Mesenchymal stem cell (in vitro differentiated cells and primary cell): ENCODE measurements at regions not wholly inside any gene's neighbourhood (a gene's known extent, or its start where the extent isn't known, plus 50 kb on each side); places are given as distances from the start of the nearest gene placed in this dataset.

Source experiments
- DNase-seq: peaks from one replicate; pipeline ENCODE4 v3.0.0-alpha.2; 2013
- H2AFZ ChIP-seq: one replicate; pipeline ENCODE4 v1.6.1; 2013; ENCODE audit warnings: low read depth, mild to moderate bottlenecking, control low read depth, inconsistent platforms, low read length, moderate library complexity
- H2AK5ac ChIP-seq: 2 replicates; pipeline ENCODE4 v1.6.1; 2013; ENCODE audit warnings: low read length, moderate library complexity, mild to moderate bottlenecking, inconsistent platforms; ENCODE audit not compliant: severe bottlenecking
- H2BK120ac ChIP-seq: one replicate; pipeline ENCODE4 v1.6.1; 2013; ENCODE audit warnings: low read depth, mild to moderate bottlenecking, inconsistent platforms, low read length, moderate library complexity
- H2BK12ac ChIP-seq, 2 experiments: one replicate each; pipeline ENCODE4 v1.6.1; 2013; ENCODE audit warnings: inconsistent platforms in 2 of 2, low read length in 2 of 2, mild to moderate bottlenecking in 2 of 2, moderate library complexity in 2 of 2, control low read depth in 1 of 2
- H2BK15ac ChIP-seq: one replicate; pipeline ENCODE4 v1.6.1; 2013; ENCODE audit warnings: mild to moderate bottlenecking, low read depth, inconsistent platforms; ENCODE audit not compliant: poor library complexity, severe bottlenecking
- H2BK5ac ChIP-seq: 2 replicates; pipeline ENCODE4 v1.6.1; 2013; ENCODE audit warnings: low read depth, mild to moderate bottlenecking, low read length, control low read depth, inconsistent platforms; ENCODE audit not compliant: poor library complexity, severe bottlenecking
- H3K14ac ChIP-seq, 2 experiments: one replicate each; pipeline ENCODE4 v1.6.1; 2013; ENCODE audit warnings: inconsistent platforms in 2 of 2, low read length in 2 of 2, control low read depth in 1 of 2, mild to moderate bottlenecking in 1 of 2, moderate library complexity in 1 of 2
- H3K18ac ChIP-seq, 2 experiments: one replicate each; pipeline ENCODE4 v1.6.1; 2013; ENCODE audit warnings: inconsistent platforms in 2 of 2, low read length in 2 of 2, control low read depth in 1 of 2, low read depth in 1 of 2, mild to moderate bottlenecking in 1 of 2
- H3K23ac ChIP-seq, 2 experiments: one replicate each; pipeline ENCODE4 v1.6.1; 2013; ENCODE audit warnings: inconsistent platforms in 2 of 2, low read length in 2 of 2, mild to moderate bottlenecking in 2 of 2, moderate library complexity in 2 of 2, control low read depth in 1 of 2
- H3K27ac ChIP-seq: 2 replicates; pipeline ENCODE4 v1.5.1; 2013; ENCODE audit warnings: mild to moderate bottlenecking, moderate library complexity, low read length, control low read depth, inconsistent platforms; ENCODE audit not compliant: poor library complexity, severe bottlenecking
- H3K27me3 ChIP-seq, 2 experiments: 2 replicates each; pipeline versions ENCODE4 v1.6.1 to v1.7.0; 2013; ENCODE audit warnings: low read length in 2 of 2, mild to moderate bottlenecking in 2 of 2, moderate library complexity in 2 of 2, control low read depth in 1 of 2, inconsistent platforms in 1 of 2; ENCODE audit not compliant: control insufficient read depth in 1 of 2, insufficient read depth in 1 of 2
- H3K36me3 ChIP-seq, 2 experiments: 2 replicates each; pipeline versions ENCODE4 v1.6.1 to v1.7.0; 2013; ENCODE audit warnings: low read length in 2 of 2, control low read depth in 1 of 2, inconsistent platforms in 1 of 2, low read depth in 1 of 2, mild to moderate bottlenecking in 1 of 2; ENCODE audit not compliant: insufficient read depth in 2 of 2, control insufficient read depth in 1 of 2
- H3K4ac ChIP-seq, 2 experiments: one replicate each; pipeline ENCODE4 v1.6.1; 2013; ENCODE audit warnings: inconsistent platforms in 2 of 2, low read length in 2 of 2, mild to moderate bottlenecking in 2 of 2, moderate library complexity in 2 of 2, control low read depth in 1 of 2, low read depth in 1 of 2
- H3K4me1 ChIP-seq: 2 replicates; pipeline ENCODE4 v1.6.1; 2013; ENCODE audit warnings: low read depth, low read length, control low read depth; ENCODE audit not compliant: control insufficient read depth, insufficient read depth
- H3K4me2 ChIP-seq: 2 replicates; pipeline ENCODE4 v1.6.1; 2013; ENCODE audit warnings: low read length, mild to moderate bottlenecking, inconsistent platforms; ENCODE audit not compliant: poor library complexity, severe bottlenecking
- H3K4me3 ChIP-seq, 2 experiments: 2 replicates each; pipeline versions ENCODE4 v1.5.1 to v1.7.0; 2013; ENCODE audit warnings: low read length in 2 of 2, mild to moderate bottlenecking in 2 of 2, control low read depth in 1 of 2, low read depth in 1 of 2; ENCODE audit not compliant: insufficient read depth in 1 of 2
- H3K79me1 ChIP-seq: replicated peaks from 2 replicates; pipeline ENCODE4 v1.6.1; 2013; ENCODE audit warnings: mild to moderate bottlenecking, control low read depth, low read length, inconsistent platforms; ENCODE audit not compliant: poor library complexity, severe bottlenecking
- H3K9ac ChIP-seq: 2 replicates; pipeline ENCODE4 v1.7.0; 2013; ENCODE audit warnings: mild to moderate bottlenecking, low read length, moderate library complexity
- H3K9me3 ChIP-seq: 2 replicates; pipeline ENCODE4 v1.7.0; 2013; ENCODE audit warnings: mild to moderate bottlenecking, low read length; ENCODE audit not compliant: control insufficient read depth
- H4K8ac ChIP-seq: one replicate; pipeline ENCODE4 v1.6.1; 2013; ENCODE audit warnings: inconsistent platforms, mild to moderate bottlenecking, low read length, moderate library complexity
- H4K91ac ChIP-seq: one replicate; pipeline ENCODE4 v1.6.1; 2013; ENCODE audit warnings: mild to moderate bottlenecking, low read length, inconsistent platforms
- WGBS: methylation state at CpG from one replicate; pipeline ENCODE4 v1.1.7; 2013; ENCODE audit warnings: mixed read lengths; 5-methylcytosine and 5-hydroxymethylcytosine counted together

- H3K4me2 ChIP-seq, result no peak overlapping the region
- H3K14ac ChIP-seq, result no peak overlapping the region
- no peak overlapping the region for H3K4me3 ChIP-seq
- H3K27ac ChIP-seq, result no peak overlapping the region
- H3K18ac ChIP-seq, result no peak overlapping the region
- H3K23ac ChIP-seq, result no peak overlapping the region
- H3K79me1 ChIP-seq, result no peaks in the 10 kb centered on the region
- no peak overlapping the region for H2BK12ac ChIP-seq
- H4K91ac ChIP-seq, result no peak overlapping the region
- no peak overlapping the region for H3K4ac ChIP-seq
- H3K9ac ChIP-seq, result no peak overlapping the region
- H2BK15ac ChIP-seq, result no peak overlapping the region
- H3K36me3 ChIP-seq, result no peaks in the 10 kb centered on the region
- H2AFZ ChIP-seq, result no peak overlapping the region
- no peak overlapping the region for H2BK5ac ChIP-seq
- H3K27me3 ChIP-seq, result no peaks in the 10 kb centered on the region
- H3K4me1 ChIP-seq, result peaks cover 6% of the 10 kb centered on the region
- peaks cover 5% of the 10 kb centered on the region for H3K9me3 ChIP-seq
- 95% methylated on average over 6 of the region's 6 CpGs for WGBS
- no peak overlapping the region for H4K8ac ChIP-seq
- DNase-seq, result no peak
- no peak overlapping the region for H2BK120ac ChIP-seq
- H2AK5ac ChIP-seq, result no peak overlapping the region
Measured at GRCh38 chr6:11868392-11868791, 89.8 kb upstream of the ADTRP start.

DNA sequence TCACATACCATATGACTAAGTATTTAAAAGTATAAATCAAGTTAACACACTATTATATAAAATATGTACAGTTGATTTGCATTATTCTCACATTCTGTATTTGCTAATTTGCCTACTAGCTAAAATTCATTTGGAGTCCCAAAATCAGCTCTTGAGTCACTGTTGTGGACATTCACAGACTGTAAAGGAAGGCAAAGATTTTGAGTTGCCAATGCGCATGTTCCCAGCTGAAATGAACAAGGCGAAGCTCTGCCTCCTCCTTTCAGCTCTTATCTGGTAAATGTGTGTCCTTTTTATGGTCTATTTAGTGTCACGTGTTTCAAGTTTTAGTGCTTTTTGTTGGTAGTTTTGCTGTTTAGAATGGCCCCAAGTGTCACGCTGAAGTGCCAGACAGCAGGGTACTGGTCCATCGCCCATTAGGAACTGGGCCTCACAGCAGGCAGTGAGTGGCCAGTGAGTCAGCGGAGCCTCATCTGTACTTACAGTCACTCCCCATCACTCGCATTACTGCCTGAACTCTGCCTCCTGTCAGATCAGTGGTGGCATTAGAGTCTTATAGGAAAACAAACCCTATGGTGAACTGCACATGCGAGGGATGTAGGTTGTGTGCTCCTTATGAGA, 87.2 kb upstream of the ADTRP start:
- Histone ChIP-seq H4K8ac (no peak overlapping the region), H3K79me1 (no peaks in the 10 kb centered on the region), H3K4me1 (peaks cover 6% of the 10 kb centered on the region), H3K9ac (no peak overlapping the region), H3K14ac (no peak overlapping the region), H2AK5ac (no peak overlapping the region), H2BK120ac (no peak overlapping the region), H2BK15ac (no peak overlapping the region), H3K4ac (no peak overlapping the region), H2AFZ (no peak overlapping the region), H3K27me3 (no peaks in the 10 kb centered on the region), H3K36me3 (no peaks in the 10 kb centered on the region), H3K4me2 (no peak overlapping the region), H2BK12ac (peak overlapping the region in 1 of 2 experiments; percentile 57), H3K9me3 (peaks cover 6% of the 10 kb centered on the region), H3K27ac (no peak overlapping the region), H4K91ac (no peak overlapping the region), H3K23ac (no peak overlapping the region), H2BK5ac (no peak overlapping the region), H3K4me3 (no peak overlapping the region), H3K18ac (no peak overlapping the region)
- WGBS, result 67% methylated on average over 7 of the region's 8 CpGs
- DNase-seq, result peak; percentile 31

GRCh38 chr6:11858439-11858838, 79.8 kb upstream of the ADTRP start:
- H3K4ac ChIP-seq, result no peak overlapping the region
- no peak overlapping the region for H3K14ac ChIP-seq
- H3K18ac ChIP-seq, result no peak overlapping the region
- H3K27ac ChIP-seq, result no peak overlapping the region
- H2BK12ac ChIP-seq, result no peak overlapping the region
- H3K79me1 ChIP-seq, result no peaks in the 10 kb centered on the region
- peaks cover 2% of the 10 kb centered on the region for H3K4me1 ChIP-seq
- H2BK5ac ChIP-seq, result no peak overlapping the region
- H3K9ac ChIP-seq, result no peak overlapping the region
- H3K4me2 ChIP-seq, result no peak overlapping the region
- no peak overlapping the region for H2BK120ac ChIP-seq
- H3K36me3 ChIP-seq, result no peaks in the 10 kb centered on the region
- H2AFZ ChIP-seq, result no peak overlapping the region
- no peak overlapping the region for H4K91ac ChIP-seq
- DNase-seq, result no peak
- H3K23ac ChIP-seq, result no peak overlapping the region
- no peak overlapping the region for H2AK5ac ChIP-seq
- no peaks in the 10 kb centered on the region for H3K27me3 ChIP-seq
- H2BK15ac ChIP-seq, result no peak overlapping the region
- no peak overlapping the region for H3K4me3 ChIP-seq
- no peak overlapping the region for H4K8ac ChIP-seq
- H3K9me3 ChIP-seq, result peaks cover 2% of the 10 kb centered on the region

- no peaks in the 10 kb centered on the region for H3K27me3 ChIP-seq
- H3K9ac ChIP-seq, result no peak overlapping the region
- 91% methylated on average over 3 of the region's 4 CpGs for WGBS
- H3K79me1 ChIP-seq, result no peaks in the 10 kb centered on the region
- no peak overlapping the region for H2BK5ac ChIP-seq
- no peak overlapping the region for H3K4me2 ChIP-seq
- no peak for DNase-seq
- no peak overlapping the region for H2AFZ ChIP-seq
- H3K4me3 ChIP-seq, result no peak overlapping the region
- H2BK120ac ChIP-seq, result no peak overlapping the region
- no peak overlapping the region for H2BK15ac ChIP-seq
- H3K23ac ChIP-seq, result no peak overlapping the region
- H3K14ac ChIP-seq, result no peak overlapping the region
- H3K4ac ChIP-seq, result no peak overlapping the region
- H3K4me1 ChIP-seq, result peaks cover 4% of the 10 kb centered on the region
- no peak overlapping the region for H4K8ac ChIP-seq
- no peak overlapping the region for H4K91ac ChIP-seq
- H2BK12ac ChIP-seq, result no peak overlapping the region
- no peak overlapping the region for H3K27ac ChIP-seq
- no peaks in the 10 kb centered on the region for H3K9me3 ChIP-seq
- no peak overlapping the region for H3K18ac ChIP-seq
- H3K36me3 ChIP-seq, result no peaks in the 10 kb centered on the region
- H2AK5ac ChIP-seq, result no peak overlapping the region
Measured at GRCh38 chr6:11855743-11856142, 77.1 kb upstream of the ADTRP start.
